Vagina (tissue), 2 donors: ENCODE measurements at regions not wholly inside any gene's neighbourhood (a gene's known extent, or its start where the extent isn't known, plus 50 kb on each side); places are given as distances from the start of the nearest gene placed in this dataset.

Experiments
- DNase-seq, 2 donors: peaks; one replicate each; pipeline ENCODE4 v3.0.0-alpha.2; 2017; ENCODE audit errors: extremely low spot score in 2 of 2
- H3K27ac ChIP-seq: fragments of 200-600 bp; sonication (generic); one replicate; pipeline ENCODE4 v1.5.1; 2019
- H3K27me3 ChIP-seq: fragments of 200-600 bp; sonication (generic); one replicate; pipeline ENCODE4 v1.5.1; 2019
- H3K36me3 ChIP-seq, 2 donors: fragments of 200-600 bp; sonication (generic); one replicate each; pipeline ENCODE4 v1.5.1; 2017 to 2019
- H3K4me1 ChIP-seq: fragments of 200-600 bp; sonication (generic); one replicate; pipeline ENCODE4 v1.5.1; 2019
- H3K4me3 ChIP-seq, 2 donors: fragments of 200-600 bp; sonication (generic); 1 replicate in 1 of 2; 2 replicates in 1 of 2; pipeline ENCODE4 v1.5.1; 2016 to 2019
- H3K9me3 ChIP-seq: fragments of 200-600 bp; sonication (generic); one replicate; pipeline ENCODE4 v1.5.1; 2019
- POLR2A ChIP-seq, 2 donors: fragments of 450-650 bp; IDR thresholded peaks; one replicate each; pipeline ENCODE4 v1.6.1; 2017; ENCODE audit warnings: antibody characterized with exemption in 2 of 2, mild to moderate bottlenecking in 2 of 2, moderate library complexity in 2 of 2
- POLR2AphosphoS5 ChIP-seq, 2 donors: sonication (generic); formaldehyde crosslinking; IDR thresholded peaks; one replicate each; pipeline ENCODE4 v1.9.0; 2017; ENCODE audit warnings: antibody characterized with exemption in 2 of 2, mild to moderate bottlenecking in 2 of 2, low read depth in 1 of 2; ENCODE audit not compliant: insufficient read depth in 1 of 2
- intact Hi-C: fragments of 100-400 bp; cut with DNase I; formaldehyde crosslinking; loops from one replicate; pipeline ENCODE4 v1.15.1; 2023
- TF ChIP-seq, protein P1 (sequence below), 3 experiments: fragments of 450-650 bp in 2 of 3; fragments of 200-600 bp in 1 of 3; sonication (generic) in 1 of 3; IDR thresholded peaks; one replicate each; pipeline ENCODE4 v1.5.1; 2017 to 2019; ENCODE audit warnings: antibody characterized with exemption in 3 of 3, mild to moderate bottlenecking in 2 of 3, moderate library complexity in 2 of 3

DNA sequence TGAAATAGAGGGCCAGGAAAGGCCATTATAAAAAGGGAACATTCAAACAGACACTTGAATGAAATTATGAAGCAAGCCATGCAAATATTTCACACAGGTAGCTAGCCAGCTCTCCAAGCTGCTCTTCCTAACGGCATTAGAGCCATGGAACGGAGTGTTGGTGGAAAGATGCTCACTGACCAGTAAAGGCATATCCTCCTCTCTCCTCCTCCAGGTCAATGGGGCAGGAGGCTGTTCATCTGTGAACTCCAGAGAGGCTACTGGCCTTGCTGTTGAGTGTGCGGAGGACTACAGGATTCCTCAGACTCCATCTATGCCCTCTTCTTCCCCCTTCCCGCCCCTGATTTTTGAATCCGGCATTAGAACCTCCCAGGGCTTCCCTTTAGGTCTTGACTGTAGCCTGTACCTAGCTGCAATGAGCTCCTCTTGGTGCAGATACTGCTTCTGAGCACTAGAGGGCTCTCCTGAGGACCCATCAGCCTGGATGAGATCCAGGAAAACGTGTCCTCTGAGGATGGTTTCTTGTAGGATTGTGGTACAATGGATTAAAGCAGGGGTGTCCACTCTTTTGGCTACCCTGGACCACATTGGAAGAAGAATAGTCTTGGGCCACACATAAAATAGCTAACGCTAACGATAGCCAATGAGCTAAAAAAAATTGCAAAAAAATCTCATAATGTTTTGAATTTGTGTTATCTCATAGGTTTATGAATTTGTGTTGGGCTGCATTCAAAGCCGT, 162.2 kb downstream of the SREK1 start:
- H3K36me3 ChIP-seq, result no peaks in the 10 kb centered on the region
- no peak for DNase-seq
- TF ChIP-seq, protein P1, sequence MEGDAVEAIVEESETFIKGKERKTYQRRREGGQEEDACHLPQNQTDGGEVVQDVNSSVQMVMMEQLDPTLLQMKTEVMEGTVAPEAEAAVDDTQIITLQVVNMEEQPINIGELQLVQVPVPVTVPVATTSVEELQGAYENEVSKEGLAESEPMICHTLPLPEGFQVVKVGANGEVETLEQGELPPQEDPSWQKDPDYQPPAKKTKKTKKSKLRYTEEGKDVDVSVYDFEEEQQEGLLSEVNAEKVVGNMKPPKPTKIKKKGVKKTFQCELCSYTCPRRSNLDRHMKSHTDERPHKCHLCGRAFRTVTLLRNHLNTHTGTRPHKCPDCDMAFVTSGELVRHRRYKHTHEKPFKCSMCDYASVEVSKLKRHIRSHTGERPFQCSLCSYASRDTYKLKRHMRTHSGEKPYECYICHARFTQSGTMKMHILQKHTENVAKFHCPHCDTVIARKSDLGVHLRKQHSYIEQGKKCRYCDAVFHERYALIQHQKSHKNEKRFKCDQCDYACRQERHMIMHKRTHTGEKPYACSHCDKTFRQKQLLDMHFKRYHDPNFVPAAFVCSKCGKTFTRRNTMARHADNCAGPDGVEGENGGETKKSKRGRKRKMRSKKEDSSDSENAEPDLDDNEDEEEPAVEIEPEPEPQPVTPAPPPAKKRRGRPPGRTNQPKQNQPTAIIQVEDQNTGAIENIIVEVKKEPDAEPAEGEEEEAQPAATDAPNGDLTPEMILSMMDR (IDR thresholded peaks at IDR 0.05), result peak; percentile 20 to 65 (median 42)
- TF ChIP-seq POLR2AphosphoS5 (IDR thresholded peaks at IDR 0.05; ENCODE audit: insufficient read depth in 1 of 2, low read depth in 1 of 2), result no peak
- intact Hi-C loops, result loop anchor here (5.0 kb wide), 1 partner anchor 436 kb away; no protein-coding TSS in a partner anchor
- no peaks in the 10 kb centered on the region for H3K9me3 ChIP-seq
- H3K4me1 ChIP-seq, result no peaks in the 10 kb centered on the region
- H3K27me3 ChIP-seq, result no peaks in the 10 kb centered on the region
- H3K4me3 ChIP-seq, result no peak overlapping the region
- no peak overlapping the region for H3K27ac ChIP-seq

DNA sequence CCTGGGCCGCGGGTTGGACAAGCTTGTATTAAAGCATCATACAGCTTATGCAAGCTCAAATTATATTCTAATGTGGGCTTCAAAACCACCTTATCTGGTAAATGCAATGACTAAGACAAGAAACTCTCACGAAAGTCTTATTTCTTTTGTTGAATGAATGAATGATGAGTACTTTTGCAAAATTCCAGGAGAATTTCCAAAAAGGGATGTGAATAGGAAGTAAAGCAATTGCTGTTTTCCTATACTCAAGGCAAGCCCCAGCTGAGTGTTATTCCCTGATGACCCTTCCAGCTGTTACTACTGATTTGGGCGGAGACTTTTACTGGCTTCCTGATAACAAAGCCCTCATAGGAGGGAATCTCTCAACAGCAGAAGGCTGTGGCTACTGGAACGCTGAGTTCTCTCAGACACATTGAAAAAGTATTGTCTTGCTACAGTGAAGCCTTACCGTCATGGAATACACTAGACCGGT, 162.8 kb downstream of the SREK1 start:
- Histone ChIP-seq H3K36me3 (no peaks in the 10 kb centered on the region), H3K27ac (no peak overlapping the region), H3K27me3 (no peaks in the 10 kb centered on the region), H3K9me3 (no peaks in the 10 kb centered on the region), H3K4me1 (no peaks in the 10 kb centered on the region), H3K4me3 (no peak overlapping the region)
- intact Hi-C loops, result loop anchor here (5.0 kb wide), 1 partner anchor 435 kb away; no protein-coding TSS in a partner anchor
- no peak for DNase-seq
- TF ChIP-seq, protein P1 (IDR thresholded peaks at IDR 0.05), result no peak
- TF ChIP-seq POLR2A (IDR thresholded peaks at IDR 0.05) (no peak), POLR2AphosphoS5 (IDR thresholded peaks at IDR 0.05; ENCODE audit: insufficient read depth in 1 of 2, low read depth in 1 of 2) (no peak)

- Histone ChIP-seq H3K4me1 (no peaks in the 10 kb centered on the region), H3K4me3 (no peak overlapping the region), H3K9me3 (no peaks in the 10 kb centered on the region), H3K27me3 (no peaks in the 10 kb centered on the region), H3K27ac (no peak overlapping the region), H3K36me3 (no peaks in the 10 kb centered on the region)
- no peak for DNase-seq
- TF ChIP-seq, protein P1 (IDR thresholded peaks at IDR 0.05), result peak; percentile 65 to 85 (median 68)
- TF ChIP-seq POLR2A (IDR thresholded peaks at IDR 0.05) (no peak), POLR2AphosphoS5 (IDR thresholded peaks at IDR 0.05; ENCODE audit: insufficient read depth in 1 of 2, low read depth in 1 of 2) (no peak)
- intact Hi-C loops, result loop anchor here (5.0 kb wide), 1 partner anchor 435 kb away; no protein-coding TSS in a partner anchor
These were observed 163.6 kb downstream of the SREK1 start for GRCh38 chr5:66307647-66308241.

- H3K4me1 ChIP-seq, result no peaks in the 10 kb centered on the region
- intact Hi-C loops, result no loop called here
- H3K4me3 ChIP-seq, result no peak overlapping the region
- no peak for DNase-seq
- H3K9me3 ChIP-seq, result no peaks in the 10 kb centered on the region
- no peaks in the 10 kb centered on the region for H3K36me3 ChIP-seq
- TF ChIP-seq, protein P1 (IDR thresholded peaks at IDR 0.05), result no peak
- TF ChIP-seq POLR2A (IDR thresholded peaks at IDR 0.05) (no peak), POLR2AphosphoS5 (IDR thresholded peaks at IDR 0.05; ENCODE audit: insufficient read depth in 1 of 2, low read depth in 1 of 2) (no peak)
- no peak overlapping the region for H3K27ac ChIP-seq
- no peaks in the 10 kb centered on the region for H3K27me3 ChIP-seq
These were observed 168.2 kb downstream of the SREK1 start for GRCh38 chr5:66312266-66312665.

GRCh38 chr5:66315784-66316183, 171.7 kb downstream of the SREK1 start:
- intact Hi-C loops, result no loop called here

More at GRCh38 chr5:66315784-66316183, 171.7 kb downstream of the SREK1 start:
- Histone ChIP-seq H3K4me1 (no peaks in the 10 kb centered on the region), H3K9me3 (no peaks in the 10 kb centered on the region), H3K27me3 (no peaks in the 10 kb centered on the region), H3K36me3 (no peaks in the 10 kb centered on the region), H3K4me3 (no peak overlapping the region), H3K27ac (no peak overlapping the region)
- TF ChIP-seq POLR2AphosphoS5 (IDR thresholded peaks at IDR 0.05; ENCODE audit: insufficient read depth in 1 of 2, low read depth in 1 of 2) (no peak), POLR2A (IDR thresholded peaks at IDR 0.05) (no peak)
- TF ChIP-seq, protein P1 (IDR thresholded peaks at IDR 0.05), result no peak
- DNase-seq, result no peak
